Kidney glomerular epithelial cell (primary cell): ENCODE measurements at regions not wholly inside any gene's neighbourhood (a gene's known extent, or its start where the extent isn't known, plus 50 kb on each side); places are given as distances from the start of the nearest gene placed in this dataset.

ENCODE experiments used
- DNase-seq: peaks from one replicate; lab custom pipeline; 2025; lab: John Stamatoyannopoulos, UW

DNA sequence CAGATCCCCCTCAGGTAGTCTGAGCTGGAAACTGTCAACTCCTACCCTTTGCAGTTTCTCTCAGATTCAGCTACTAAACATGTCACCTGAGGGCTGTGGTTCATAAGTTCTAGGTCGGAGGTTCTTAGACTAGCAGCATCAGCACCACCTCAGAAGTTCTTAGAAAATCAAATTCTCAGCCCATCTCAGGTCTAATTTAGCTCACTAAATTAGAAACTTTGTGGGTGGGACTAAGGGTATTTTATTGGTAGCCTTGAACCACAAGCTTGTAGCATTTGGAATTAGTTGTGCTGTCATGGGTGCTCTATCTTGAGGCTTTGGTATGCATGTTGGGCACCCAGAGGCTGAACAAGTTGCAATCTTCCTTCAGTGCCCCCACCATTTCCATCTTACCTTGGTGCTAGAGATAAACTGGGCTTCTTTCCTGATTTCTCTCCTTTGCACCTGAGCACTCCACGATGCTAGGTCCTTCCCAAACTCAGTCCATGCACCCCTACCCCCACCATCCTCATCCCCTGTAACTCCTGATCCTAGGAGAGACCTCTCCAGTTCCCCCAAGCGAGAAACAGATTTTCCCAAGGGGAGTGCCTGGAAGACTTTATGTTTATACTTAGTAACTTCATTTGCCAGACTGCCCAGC, 54.2 kb downstream of the S1PR1 start:
- DNase-seq, result no peak

DNA sequence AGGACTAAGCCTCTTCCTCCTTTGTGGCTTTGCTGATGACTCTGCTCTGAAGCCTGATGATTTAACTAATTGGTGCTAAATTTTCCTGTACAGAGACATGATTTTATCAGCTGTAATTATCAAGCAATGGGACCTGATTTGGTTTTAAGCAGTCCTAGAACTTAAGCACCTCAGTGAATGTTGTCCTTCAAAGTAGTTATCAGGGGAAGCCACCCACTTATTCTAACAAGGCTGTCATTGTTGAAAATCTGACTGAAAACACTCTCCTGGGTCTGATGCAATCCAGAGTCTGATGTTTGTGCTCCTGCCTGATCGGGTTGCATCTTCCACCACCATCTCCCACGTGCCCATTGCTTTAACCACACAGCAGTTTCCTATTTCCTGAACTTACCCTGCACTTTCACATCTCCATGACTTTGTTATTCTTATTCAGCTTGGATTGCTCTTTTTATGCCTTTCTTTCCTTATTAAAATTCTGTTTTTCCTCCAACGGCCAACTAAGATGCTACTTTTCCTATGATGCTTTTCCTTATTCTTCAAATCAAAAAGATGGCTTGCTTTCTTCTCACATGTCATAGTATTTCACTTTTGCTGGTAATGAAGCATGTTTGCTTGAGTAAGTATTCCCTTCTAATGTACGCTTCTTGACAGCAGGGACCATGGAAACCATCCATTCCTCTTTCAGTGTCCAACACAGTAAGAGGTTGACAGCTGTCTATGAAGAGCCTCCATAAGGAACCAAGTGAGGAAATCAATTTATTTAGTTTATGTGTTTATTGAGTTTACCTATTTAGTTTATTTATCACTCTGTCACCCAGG, 55.0 kb downstream of the S1PR1 start:
- DNase-seq, result peak; percentile 27

DNA sequence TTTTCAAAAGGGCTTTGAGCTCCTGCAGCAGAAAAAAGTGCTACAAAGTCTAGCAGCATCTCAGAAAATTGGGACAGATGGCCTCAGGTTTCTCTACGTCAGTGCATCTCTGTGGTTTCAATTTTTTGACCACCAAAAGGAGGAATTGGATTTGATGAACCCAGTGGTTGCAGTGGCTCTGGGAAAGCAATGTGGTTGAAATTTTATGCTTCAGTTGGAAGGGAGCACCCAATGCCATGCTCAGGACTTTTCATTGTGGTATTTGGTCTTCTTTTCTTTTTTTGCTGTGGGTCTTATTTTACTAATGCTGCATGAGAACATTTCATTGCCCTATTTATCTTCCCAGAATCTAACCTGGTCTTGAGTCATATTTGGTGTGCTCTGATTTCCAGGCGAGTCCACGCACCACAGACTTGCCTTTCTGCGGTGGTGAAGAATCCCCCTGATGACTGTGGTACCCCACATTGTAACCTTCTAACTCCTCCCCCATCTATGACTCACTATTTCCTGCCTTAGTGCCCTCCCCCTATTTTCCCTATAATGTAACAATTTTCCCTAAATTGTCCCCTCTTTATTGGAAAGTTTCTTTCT, 56.7 kb downstream of the S1PR1 start:
- no peak for DNase-seq

DNA sequence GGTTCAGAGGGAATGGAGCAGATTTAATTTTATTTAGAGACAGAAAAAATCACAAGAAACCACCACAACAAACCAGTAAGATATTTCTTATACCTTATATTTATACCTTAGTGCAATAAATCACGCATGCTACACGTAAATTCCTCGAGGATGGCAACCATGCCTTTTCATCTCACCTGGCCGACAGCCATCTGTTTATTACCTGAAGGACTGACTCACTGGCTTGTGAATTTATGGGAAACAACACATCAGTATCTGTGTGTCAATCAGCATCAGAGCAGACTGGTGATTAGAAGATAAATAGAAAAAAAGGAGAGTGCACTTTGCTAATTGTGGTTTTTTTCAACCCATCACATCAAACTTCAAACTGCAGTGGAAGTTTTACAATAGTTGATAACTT, 58.4 kb downstream of the S1PR1 start:
- no peak for DNase-seq

DNA sequence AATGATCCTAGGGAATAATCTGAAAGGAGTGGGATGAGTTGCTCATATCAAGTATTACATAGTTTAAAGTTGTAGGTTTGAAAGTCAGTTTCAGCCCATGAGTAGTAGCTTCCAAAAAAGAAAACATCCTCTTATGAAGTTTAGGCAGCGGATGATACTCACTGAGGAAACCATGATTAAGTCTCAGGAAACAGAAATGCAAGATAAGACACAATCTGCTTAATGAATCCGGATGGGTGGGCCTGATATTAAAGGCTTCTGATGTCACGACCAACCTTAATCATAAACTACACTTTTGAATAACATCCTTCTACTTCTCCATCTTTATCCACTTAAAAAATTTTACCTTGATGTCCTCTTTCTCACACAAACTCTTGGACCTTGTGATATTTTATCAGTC, 61.8 kb downstream of the S1PR1 start:
- no peak for DNase-seq

DNA sequence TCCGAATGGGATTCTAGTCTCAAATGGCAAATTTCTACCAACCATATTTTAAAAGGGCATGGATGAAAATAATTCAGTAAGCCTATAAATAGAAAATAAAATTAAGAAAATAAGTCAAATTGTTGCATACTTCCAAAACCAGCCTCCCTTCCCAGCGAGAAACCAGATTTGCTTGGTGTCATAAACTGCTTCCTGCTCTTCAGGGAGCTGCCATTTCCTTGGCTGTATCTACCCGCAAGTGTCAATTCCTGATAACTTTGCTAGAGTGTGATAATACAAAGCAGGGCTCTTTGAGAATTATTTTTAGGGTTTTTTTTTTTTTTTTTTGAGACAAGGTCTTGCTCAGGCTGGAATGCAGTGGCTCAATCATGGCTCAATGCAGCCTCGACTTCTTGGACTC, 62.3 kb downstream of the S1PR1 start:
- no peak for DNase-seq

DNA sequence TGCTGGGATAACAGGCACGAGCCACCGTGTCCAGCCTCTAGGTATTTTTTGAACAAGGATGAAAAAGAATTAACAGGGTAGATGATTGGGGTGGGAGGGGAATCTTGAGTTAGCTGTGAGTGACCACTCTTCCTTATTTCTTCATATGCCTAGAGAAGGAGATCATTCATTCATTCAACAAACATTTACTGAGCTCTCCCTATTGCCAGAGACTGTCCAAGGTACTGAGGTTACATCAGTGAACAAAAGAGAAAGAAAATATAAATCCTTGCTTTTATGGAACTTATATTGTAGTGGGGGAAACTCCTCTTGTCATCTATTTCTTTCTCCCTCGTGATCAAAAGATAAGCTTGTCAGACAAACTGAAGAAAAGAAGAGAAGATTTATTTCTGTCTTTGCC, 62.9 kb downstream of the S1PR1 start:
- no peak for DNase-seq

DNA sequence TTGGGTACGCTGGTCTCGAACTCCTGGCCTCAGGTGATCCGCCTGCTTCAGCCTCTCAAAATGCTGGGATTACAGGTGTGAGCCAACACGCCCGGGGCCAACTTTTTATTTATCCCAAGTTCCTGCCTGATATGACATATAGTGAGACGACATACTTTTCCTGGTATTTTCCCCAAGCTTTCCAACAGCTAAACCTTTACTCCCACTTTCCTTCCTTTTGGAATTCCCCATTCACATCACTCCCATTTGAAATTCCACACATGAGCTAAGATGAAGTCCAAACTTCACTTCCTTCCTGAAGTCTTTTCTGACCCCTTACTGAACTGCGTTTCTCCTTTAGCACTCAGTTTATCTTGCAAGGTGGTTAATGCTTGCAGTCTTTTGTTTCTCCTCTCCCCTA, 64.1 kb downstream of the S1PR1 start:
- DNase-seq, result no peak

DNA sequence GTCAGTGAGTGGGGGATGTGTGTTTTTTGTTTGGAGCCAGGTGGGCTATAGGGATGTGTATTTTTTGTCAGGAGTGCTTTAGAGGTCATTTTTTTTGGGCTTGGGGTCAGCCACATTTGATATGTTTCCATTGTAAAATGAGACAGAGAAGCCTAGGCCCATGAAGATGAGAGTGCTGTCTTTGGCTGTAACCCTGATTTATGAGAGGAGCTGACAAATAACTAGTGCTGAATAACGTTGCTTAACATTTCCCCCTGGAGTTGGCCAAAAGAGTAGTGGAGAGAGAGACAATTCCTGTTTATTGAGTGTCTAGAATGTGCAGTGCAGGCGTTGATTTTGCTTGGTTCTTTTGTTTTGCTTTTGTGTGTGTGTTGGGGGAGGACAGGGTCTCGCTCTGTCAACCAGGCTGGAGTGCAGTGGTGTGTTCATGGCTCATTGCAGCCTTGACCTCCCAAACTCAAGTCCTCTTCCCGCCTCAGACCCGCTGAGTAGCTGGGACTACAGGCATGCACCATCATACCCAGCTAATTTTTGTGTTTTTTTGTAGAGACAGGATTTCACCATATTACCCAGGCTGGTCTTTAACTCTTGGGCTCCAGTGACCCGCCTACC, 64.7 kb downstream of the S1PR1 start:
- no peak for DNase-seq

DNA sequence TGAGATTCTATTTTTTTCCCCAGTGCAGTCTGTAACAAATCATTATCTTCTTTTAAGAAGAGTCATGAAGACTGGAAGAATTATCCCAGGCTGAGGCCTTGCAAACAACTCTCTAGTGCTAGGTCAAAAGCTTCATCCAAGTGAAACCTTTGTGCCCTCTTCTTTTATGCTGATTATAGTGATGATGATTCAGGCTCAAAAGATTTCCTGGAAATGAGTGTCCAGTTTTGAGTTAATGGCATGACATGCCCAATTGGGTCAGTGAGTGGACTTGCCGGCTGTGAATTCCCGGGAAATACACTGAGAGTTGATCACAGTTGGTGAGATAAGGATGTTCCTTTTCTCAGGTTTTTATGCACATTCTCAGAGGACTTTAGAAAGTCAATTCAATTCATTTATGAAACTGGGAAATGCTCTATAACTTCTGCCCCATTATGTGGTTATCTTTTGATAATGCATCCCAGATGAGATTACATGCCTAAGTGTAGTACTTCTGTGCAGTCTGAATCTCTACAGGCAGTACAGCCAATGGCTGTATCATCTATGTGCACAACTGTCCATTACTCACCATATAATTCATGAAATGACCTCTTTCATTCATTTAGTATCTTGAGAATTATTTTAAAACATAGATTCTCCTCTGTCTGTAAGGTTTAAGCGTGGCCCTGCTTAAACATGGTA, 66.2 kb downstream of the S1PR1 start:
- DNase-seq, result peak; percentile 50

DNA sequence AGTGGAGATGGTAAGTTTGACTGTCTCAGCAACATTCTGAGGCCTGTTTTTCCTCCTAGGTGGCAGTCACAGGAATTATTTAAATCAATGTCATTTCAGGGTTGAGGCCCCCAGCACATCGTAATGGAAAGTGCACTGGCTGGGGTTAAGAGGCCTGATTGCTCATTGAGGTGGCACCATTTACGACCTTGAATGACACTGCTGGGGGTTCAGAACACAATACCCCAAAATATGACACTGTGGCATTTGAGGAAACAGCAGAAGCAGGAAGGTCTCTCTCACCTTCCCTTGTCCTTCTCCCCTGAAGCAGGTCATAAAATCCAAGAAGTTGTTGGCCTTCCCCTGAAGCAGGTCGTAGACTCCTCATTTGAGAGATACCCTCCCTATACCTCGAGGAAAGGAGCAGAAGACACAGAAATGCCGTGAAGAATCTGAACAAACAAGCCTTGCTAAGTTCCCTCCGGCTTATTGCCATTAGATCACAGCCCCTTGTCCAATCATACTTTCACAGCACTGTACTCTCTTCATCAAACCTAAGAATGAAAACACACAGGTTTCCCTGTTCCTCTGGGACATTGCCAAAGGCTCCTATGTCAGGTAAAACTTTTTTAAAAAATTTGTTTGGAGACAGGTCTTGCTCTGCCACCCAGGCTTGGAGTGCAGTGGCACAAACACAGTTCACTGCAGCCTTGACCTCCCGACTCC, 71.3 kb downstream of the S1PR1 start:
- DNase-seq, result no peak

DNA sequence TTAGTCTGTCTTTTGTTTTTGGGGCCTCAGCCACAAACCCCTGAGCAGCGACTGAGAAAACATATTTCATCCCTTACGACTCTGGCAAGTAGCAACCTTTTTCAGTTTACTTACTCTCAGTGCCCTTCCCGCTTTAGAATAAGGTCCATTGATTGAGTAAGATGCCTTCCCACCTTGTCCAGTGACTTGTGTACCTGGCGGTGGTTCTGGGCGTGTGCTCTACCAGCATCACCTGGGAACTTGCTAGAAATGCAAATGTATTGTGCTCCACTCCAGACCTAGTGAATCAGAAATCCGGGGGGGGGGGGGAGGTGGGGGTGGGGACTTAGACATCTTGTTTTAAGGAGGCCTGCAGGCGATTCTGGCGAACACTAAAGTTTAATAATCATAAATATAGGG, 72.1 kb downstream of the S1PR1 start:
- no peak for DNase-seq

DNA sequence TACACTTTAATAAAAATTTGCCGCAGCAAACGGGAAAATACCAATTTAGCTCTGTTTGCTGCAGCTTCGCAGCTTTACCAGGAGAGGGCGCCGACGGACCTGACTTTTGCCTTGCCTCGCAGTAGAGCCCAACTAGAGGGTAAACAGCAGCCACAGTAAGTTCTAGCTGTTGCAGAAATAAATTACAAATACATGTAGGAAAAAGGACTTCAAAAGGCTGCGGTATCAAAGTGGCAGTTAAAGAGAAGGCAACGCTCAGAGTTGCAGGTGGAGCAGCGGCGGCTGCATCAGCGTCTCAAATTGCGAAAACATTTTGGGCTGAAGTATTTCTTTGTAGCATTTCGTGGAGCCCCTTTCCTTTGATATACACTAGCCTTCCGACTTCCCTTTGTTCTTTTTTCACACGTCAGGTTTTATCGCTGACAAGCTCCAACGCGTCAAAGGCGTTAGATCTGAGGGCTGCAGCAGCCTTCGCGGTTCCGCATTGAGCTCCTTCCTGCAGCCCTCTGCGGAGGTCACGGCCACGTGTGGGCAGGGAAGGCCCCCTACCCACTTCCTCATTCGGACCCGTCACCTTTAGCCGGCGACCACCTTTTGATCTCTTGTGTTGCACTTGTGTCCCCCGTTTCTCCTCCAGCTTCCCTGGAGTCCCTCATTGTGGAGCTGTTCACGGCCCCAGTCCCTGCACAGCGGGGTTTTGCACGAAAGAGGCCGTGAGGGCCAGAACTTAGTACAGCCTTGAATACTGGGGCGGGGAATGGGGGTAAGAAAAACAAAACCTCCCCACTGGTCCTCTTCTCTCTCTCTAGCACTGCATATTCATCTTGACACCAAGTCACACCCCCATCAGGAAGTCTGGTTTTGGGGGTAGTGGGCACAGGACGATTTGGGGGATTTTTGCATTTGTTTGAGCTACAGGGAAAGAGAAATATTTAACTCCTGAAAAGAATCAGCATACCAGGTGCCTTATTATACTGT, 72.8 kb downstream of the S1PR1 start:
- DNase-seq, result peak; percentile 30

DNA sequence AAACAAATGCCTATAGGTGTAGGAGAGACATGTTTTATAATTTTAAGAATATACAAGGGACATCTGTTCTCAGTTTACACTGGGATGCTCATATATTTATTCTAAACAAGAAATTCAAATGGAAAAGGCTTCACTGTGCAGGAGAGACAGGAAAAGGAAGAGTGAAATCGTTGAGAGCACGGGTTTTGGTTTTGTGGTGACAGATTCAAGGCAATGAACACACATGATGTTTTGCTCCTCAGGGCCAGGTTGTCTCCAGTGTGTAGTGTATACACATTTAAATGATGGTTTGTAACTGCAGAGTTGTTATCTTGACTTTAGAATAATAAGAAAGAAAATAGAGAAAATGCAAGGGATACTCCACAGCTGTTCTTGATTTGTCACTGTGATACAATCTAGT, 73.7 kb downstream of the S1PR1 start:
- no peak for DNase-seq

DNA sequence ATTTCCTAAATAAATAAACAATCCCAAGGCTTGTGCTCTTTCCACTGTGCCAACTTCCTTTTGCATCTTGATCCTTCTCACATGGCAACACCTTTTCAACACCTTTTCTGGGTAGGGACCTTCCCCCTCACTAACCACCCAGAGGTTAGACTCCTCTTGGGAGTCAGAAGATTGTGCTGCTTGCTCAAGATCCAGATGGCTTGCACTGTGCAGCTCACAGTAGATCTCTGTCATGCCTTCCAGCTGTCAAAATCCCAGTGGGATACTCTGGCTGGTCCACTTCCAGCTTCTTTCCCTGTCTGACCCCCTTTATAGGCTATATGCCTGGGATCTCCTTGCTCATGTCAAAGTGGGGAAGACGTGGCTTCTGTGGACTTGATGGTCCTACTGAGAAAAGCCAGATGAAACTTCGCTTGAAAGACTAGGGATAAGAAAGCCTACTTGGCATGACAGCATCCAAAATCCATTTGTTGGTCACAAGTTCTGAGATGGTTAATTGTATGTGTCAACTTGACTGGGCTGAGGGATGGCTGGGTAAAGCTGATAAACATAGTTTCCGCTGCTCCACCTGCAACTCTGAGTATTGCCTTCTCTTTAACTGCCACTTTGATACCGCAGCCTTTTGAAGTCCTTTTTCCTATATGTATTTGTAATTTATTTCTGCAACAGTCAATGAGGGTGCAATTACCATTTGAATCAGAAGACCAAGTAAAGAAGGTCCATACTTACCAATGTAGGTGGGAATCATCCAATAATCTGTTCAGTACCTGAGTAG, 74.5 kb downstream of the S1PR1 start:
- no peak for DNase-seq

DNA sequence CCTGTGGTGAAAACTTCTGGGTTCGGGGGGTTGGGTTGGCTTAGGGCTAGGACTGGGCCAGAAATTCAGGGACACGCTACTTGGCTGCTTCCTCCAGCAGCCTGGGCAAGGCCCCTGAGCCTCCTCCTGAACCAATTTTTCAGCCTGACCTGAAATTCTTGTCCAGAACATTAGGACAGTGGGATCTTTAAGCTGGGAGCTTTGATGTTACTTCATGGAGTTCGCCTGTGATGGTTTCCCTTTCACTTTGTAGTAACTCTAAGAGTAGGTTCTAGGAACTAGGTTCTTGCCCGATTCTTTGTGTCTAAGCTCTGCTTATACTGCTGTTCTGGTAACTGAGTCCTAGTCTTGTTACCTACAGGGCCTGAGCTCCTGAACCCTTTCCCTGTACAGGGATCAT, 75.3 kb downstream of the S1PR1 start:
- no peak for DNase-seq

DNA sequence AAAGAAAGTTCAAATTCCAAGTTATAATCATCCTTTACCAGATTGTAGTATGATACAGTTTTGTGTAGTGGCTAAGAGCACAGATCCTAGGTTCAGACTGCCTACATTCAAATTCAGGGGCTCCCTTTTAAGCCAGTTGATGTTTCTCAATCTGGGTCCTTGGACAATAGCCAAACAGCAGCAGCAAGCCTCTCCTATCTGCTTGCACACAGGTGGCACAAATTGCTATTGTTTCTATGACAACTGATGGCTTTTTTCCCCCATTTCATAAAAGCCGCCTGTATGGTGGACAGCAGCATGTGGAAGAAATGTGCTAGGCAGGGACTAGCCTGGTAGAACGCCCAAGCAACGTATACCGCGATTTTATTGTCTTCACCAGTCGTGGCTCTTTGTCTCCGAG, 76.5 kb downstream of the S1PR1 start:
- DNase-seq, result no peak

DNA sequence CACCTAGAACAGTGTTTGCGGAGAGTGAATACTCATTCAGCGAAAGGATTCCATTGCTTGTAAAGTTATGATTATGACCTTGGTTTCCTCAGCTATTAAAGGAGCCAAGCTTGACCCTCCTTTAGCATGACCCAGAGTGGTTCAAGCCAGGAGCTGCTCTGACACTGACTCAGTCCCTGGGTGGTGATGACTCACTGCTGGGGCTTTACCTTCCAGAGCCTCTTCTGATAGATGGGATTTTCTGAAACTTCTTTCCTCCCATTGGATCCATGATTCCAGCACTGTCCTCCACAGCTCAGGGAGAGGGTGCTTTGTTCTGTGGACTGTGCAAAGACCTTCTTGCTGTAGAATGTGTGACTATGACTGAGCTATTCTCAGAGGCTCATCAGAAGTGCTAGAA, 77.4 kb downstream of the S1PR1 start:
- DNase-seq, result peak; percentile 59

DNA sequence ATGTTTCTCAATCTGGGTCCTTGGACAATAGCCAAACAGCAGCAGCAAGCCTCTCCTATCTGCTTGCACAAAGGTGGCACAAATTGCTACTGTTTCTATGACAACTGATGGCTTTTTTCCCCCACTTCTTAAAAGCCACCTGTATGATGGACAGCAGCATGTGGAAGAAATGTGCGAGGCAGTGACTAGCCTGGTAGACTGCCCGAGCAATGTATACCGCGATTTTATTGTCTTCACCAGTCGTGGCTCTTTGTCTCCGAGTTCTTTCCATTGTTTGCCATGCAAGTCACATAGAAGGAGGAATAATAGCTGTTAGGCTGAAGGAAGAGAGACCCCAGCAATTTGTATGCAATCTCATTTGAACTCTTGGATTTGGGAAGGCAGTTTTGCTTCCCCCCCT, 79.4 kb downstream of the S1PR1 start:
- no peak for DNase-seq

DNA sequence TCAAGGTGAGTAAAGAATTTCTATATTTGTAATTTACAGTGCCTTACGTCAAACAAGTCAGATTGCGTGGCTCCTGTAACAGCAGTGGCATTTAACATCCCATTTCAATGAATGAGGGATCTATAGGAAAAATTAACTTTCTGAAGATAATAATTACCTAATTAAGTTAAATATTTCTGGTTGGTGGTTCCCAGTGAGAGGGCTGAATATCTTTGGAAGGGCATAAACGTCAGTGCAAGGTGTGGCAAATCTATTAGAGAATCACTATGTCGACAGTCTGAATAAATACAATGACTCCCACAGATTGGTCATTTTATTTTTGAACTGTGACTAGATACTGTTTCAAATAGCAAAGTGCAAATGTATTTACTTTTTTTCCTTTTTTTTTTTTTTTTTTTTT, 80.0 kb downstream of the S1PR1 start:
- DNase-seq, result peak; percentile 33
